Esophagus squamous epithelium (tissue), 4 donors: ENCODE measurements at regions not wholly inside any gene's neighbourhood (a gene's known extent, or its start where the extent isn't known, plus 50 kb on each side); places are given as distances from the start of the nearest gene placed in this dataset.

Experiments used
- POLR2A ChIP-seq, 4 donors: fragments of 450-650 bp; IDR thresholded peaks; one replicate each; pipeline ENCODE4 v1.6.1; 2017; ENCODE audit warnings: antibody characterized with exemption in 4 of 4, mild to moderate bottlenecking in 4 of 4, moderate library complexity in 3 of 4
- TF ChIP-seq, protein P1 (sequence below), 6 experiments: fragments of 450-650 bp in 4 of 6; fragments of 200-600 bp in 2 of 6; sonication (generic) in 2 of 6; IDR thresholded peaks; one replicate each; pipeline ENCODE4 v1.5.1; 2016 to 2019; ENCODE audit warnings: antibody characterized with exemption in 6 of 6, mild to moderate bottlenecking in 4 of 6, moderate library complexity in 4 of 6

DNA sequence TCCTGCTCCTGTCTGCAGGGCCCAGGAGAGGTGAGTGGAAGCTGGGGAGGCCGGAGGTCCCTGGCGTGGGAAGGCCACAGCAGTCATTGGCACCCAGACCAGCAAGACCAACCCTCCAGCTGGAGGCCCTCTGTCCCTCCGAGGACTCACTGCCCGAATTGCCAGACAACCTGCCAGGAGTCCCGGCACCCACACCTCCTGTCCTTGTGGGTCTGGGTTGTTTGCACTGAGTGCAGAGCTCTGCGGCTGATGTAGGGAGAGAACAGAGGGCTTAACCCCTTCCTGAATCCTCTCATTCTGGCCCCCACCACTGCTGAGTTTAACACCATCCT lies 204.9 kb downstream of the KIF26A start:
- TF ChIP-seq, protein P1, sequence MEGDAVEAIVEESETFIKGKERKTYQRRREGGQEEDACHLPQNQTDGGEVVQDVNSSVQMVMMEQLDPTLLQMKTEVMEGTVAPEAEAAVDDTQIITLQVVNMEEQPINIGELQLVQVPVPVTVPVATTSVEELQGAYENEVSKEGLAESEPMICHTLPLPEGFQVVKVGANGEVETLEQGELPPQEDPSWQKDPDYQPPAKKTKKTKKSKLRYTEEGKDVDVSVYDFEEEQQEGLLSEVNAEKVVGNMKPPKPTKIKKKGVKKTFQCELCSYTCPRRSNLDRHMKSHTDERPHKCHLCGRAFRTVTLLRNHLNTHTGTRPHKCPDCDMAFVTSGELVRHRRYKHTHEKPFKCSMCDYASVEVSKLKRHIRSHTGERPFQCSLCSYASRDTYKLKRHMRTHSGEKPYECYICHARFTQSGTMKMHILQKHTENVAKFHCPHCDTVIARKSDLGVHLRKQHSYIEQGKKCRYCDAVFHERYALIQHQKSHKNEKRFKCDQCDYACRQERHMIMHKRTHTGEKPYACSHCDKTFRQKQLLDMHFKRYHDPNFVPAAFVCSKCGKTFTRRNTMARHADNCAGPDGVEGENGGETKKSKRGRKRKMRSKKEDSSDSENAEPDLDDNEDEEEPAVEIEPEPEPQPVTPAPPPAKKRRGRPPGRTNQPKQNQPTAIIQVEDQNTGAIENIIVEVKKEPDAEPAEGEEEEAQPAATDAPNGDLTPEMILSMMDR (IDR thresholded peaks at IDR 0.05), result no peak
- no peak for TF ChIP-seq POLR2A (IDR thresholded peaks at IDR 0.05)
